ENCODE measurements at regions not wholly inside any gene's neighbourhood (a gene's known extent, or its start where the extent isn't known, plus 50 kb on each side); places are given as distances from the start of the nearest gene placed in this dataset.
A peak's percentile ranks its signal among the peaks of the same experiment; 100 is the strongest.

GRCh38 chr10:53687800-53688199 lies 915.2 kb upstream of the MBL2 start:
- ATAC-seq: no peak
- no peaks in the 10 kb centered on the region for H3K36me3 ChIP-seq (ENCODE audit: low read depth)
- intact Hi-C loops (cut with DNase I, micrococcal nuclease): no loop called here
- no peak overlapping the region for H3K4me3 ChIP-seq
- DNase-seq: no peak
- H3K4me1 ChIP-seq (ENCODE audit: low read depth): no peaks in the 10 kb centered on the region
- TF ChIP-seq CTCF (IDR thresholded peaks at IDR 0.05): no peak
- no peaks in the 10 kb centered on the region for H3K9me3 ChIP-seq

- intact Hi-C loops (cut with DNase I, micrococcal nuclease): no loop called here
- TF ChIP-seq CTCF (IDR thresholded peaks at IDR 0.05): no peak
- H3K9me3 ChIP-seq: no peaks in the 10 kb centered on the region
- ATAC-seq (no peak), DNase-seq (no peak)
- H3K36me3 ChIP-seq (ENCODE audit: low read depth): no peaks in the 10 kb centered on the region
- no peak overlapping the region for H3K4me3 ChIP-seq
- H3K4me1 ChIP-seq (ENCODE audit: low read depth): no peaks in the 10 kb centered on the region
These were observed 910.3 kb upstream of the MBL2 start for GRCh38 chr10:53682885-53683284.

- DNase-seq (no peak), ATAC-seq (no peak)
- no peak overlapping the region for H3K4me3 ChIP-seq
- no peaks in the 10 kb centered on the region for H3K9me3 ChIP-seq
- TF ChIP-seq CTCF (IDR thresholded peaks at IDR 0.05): no peak
- intact Hi-C loops (cut with DNase I, micrococcal nuclease): no loop called here
- no peaks in the 10 kb centered on the region for H3K36me3 ChIP-seq (ENCODE audit: low read depth)
- peaks cover under 1% of the 10 kb centered on the region for H3K4me1 ChIP-seq (ENCODE audit: low read depth)
These were observed 909.9 kb upstream of the MBL2 start for GRCh38 chr10:53682458-53682857.

- DNase-seq: no peak
- no peak for ATAC-seq
- TF ChIP-seq CTCF (IDR thresholded peaks at IDR 0.05): no peak
- H3K9me3 ChIP-seq: no peaks in the 10 kb centered on the region
- no peaks in the 10 kb centered on the region for H3K36me3 ChIP-seq (ENCODE audit: low read depth)
- H3K4me1 ChIP-seq (ENCODE audit: low read depth): peaks cover 9% of the 10 kb centered on the region
- no peak overlapping the region for H3K4me3 ChIP-seq
- intact Hi-C loops (cut with DNase I, micrococcal nuclease): no loop called here
These were observed 907.1 kb upstream of the MBL2 start for GRCh38 chr10:53679666-53680065.

GRCh38 chr10:53675177-53675576 lies 902.6 kb upstream of the MBL2 start:
- DNase-seq (no peak), ATAC-seq (peak; percentile 65)
- H3K4me1 ChIP-seq (ENCODE audit: low read depth): peaks cover 9% of the 10 kb centered on the region
- no peaks in the 10 kb centered on the region for H3K9me3 ChIP-seq
- no peaks in the 10 kb centered on the region for H3K36me3 ChIP-seq (ENCODE audit: low read depth)
- TF ChIP-seq CTCF (IDR thresholded peaks at IDR 0.05): no peak
- H3K4me3 ChIP-seq: no peak overlapping the region
- intact Hi-C loops (cut with DNase I, micrococcal nuclease): no loop called here

- Histone ChIP-seq H3K36me3 (ENCODE audit: low read depth) (no peaks in the 10 kb centered on the region), H3K4me1 (ENCODE audit: low read depth) (peaks cover 5% of the 10 kb centered on the region), H3K9me3 (peaks cover 5% of the 10 kb centered on the region), H3K4me3 (no peak overlapping the region)
- DNase-seq: no peak
- intact Hi-C loops (cut with DNase I, micrococcal nuclease): no loop called here
- ATAC-seq: no peak
- TF ChIP-seq CTCF (IDR thresholded peaks at IDR 0.05): no peak
These were observed 894.5 kb upstream of the MBL2 start for GRCh38 chr10:53667063-53667462.

Data from mucosa of descending colon (tissue), 3 donors.